Brain microvascular endothelial cell (primary cell): ENCODE measurements at regions not wholly inside any gene's neighbourhood (a gene's known extent, or its start where the extent isn't known, plus 50 kb on each side); places are given as distances from the start of the nearest gene placed in this dataset.

Source experiments
- DNase-seq: peaks from one replicate; pipeline ENCODE4 v3.0.0-alpha.2; 2020
- H3K27ac ChIP-seq: fragments of 250-450 bp; sonication (Bioruptor Pico); 2 replicates; pipeline ENCODE4 v1.5.1; 2020; ENCODE audit warnings: mild to moderate bottlenecking, moderate library complexity
- H3K27me3 ChIP-seq: fragments of 250-450 bp; sonication (Bioruptor Pico); replicated peaks from 2 replicates; pipeline ENCODE4 v1.5.1; 2020; ENCODE audit warnings: mild to moderate bottlenecking
- H3K36me3 ChIP-seq: fragments of 250-450 bp; sonication (Bioruptor Pico); replicated peaks from 2 replicates; pipeline ENCODE4 v1.5.1; 2020; ENCODE audit warnings: mild to moderate bottlenecking
- H3K4me3 ChIP-seq: 2 replicates; pipeline ENCODE4 v1.5.1; 2011; ENCODE audit warnings: low read depth, mild to moderate bottlenecking, control low read depth, low read length, moderate library complexity
- CTCF ChIP-seq: IDR thresholded peaks from 2 replicates; pipeline ENCODE4 v1.5.1; 2011; ENCODE audit warnings: low read depth, mild to moderate bottlenecking, moderate library complexity, low read length, control low read depth, inconsistent platforms; ENCODE audit errors: missing control alignments
- in situ Hi-C: cut with HindIII; loops from 2 replicates; pipeline ENCODE4 v1.10.0; 2017; ENCODE audit warnings: low sequenced_read_pairs, low pct_ligation_motif_present

- in situ Hi-C loops, result no loop called here
- Histone ChIP-seq H3K4me3 (no peak overlapping the region), H3K27ac (no peak overlapping the region), H3K36me3 (no peaks in the 10 kb centered on the region), H3K27me3 (no peaks in the 10 kb centered on the region)
- no peak for DNase-seq
- TF ChIP-seq CTCF, result no peak
Measured at GRCh38 chr10:23869996-23870395, 338.9 kb upstream of the KIAA1217 start.

- in situ Hi-C loops, result no loop called here
- no peak for TF ChIP-seq CTCF
- Histone ChIP-seq H3K36me3 (no peaks in the 10 kb centered on the region), H3K4me3 (no peak overlapping the region), H3K27me3 (no peaks in the 10 kb centered on the region), H3K27ac (no peak overlapping the region)
- DNase-seq, result no peak
Measured at GRCh38 chr10:23870651-23871610, 338.0 kb upstream of the KIAA1217 start.

DNA sequence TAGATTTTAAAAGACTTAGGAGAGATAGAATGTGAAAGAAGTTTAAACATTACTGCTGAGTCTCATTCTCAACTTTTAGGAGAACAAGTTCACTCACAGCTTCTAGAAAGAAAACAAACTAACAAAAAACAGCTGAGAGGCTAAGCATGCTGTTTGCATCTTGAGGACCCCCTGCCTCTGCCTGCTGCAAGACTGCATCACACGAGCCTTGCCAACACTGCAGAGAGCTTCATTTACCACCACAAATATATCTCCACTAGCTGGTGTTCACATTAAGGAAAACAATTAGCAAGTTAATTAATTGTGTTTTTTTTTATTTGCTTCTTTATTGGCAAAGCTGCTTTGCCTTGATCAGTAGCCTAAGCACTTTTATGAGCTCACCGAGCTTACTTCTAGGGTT, 336.6 kb upstream of the KIAA1217 start:
- no peak overlapping the region for H3K4me3 ChIP-seq
- in situ Hi-C loops, result no loop called here
- H3K27me3 ChIP-seq, result no peaks in the 10 kb centered on the region
- no peak overlapping the region for H3K27ac ChIP-seq
- no peaks in the 10 kb centered on the region for H3K36me3 ChIP-seq
- TF ChIP-seq CTCF, result no peak
- DNase-seq, result no peak

DNA sequence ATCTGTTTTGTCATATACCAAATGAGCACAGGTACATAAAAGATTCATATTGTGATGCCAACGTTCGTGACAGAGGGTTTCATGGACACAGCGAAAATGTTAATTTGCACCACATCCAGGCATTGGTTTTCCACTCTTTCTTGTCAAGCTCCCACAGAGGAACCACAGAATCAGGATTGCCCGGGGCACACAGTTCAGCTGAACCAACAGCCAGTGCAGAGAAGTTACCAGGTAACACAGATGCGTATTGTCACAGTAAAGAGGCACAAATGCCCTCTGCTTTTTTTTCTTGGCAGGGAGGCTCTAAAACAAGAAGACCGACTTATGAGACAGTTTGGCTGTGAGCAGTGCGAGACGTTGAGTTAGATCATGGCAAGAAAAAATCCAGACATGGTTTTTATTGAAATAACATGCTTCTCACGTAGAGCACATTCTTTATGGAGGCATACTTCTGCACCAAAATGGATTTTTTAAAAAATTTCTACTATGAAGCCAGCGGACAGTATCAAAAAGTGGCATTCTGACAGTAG, 331.1 kb upstream of the KIAA1217 start:
- Histone ChIP-seq H3K36me3 (no peaks in the 10 kb centered on the region), H3K27me3 (no peaks in the 10 kb centered on the region), H3K4me3 (no peak overlapping the region), H3K27ac (no peak overlapping the region)
- in situ Hi-C loops, result no loop called here
- no peak for TF ChIP-seq CTCF
- no peak for DNase-seq

GRCh38 chr10:23884670-23885069, 324.3 kb upstream of the KIAA1217 start:
- in situ Hi-C loops, result no loop called here

More at GRCh38 chr10:23884670-23885069, 324.3 kb upstream of the KIAA1217 start:
- TF ChIP-seq CTCF, result no peak
- Histone ChIP-seq H3K36me3 (no peaks in the 10 kb centered on the region), H3K27ac (no peak overlapping the region), H3K4me3 (no peak overlapping the region), H3K27me3 (no peaks in the 10 kb centered on the region)
- DNase-seq, result no peak
